Right lobe of liver (tissue), 4 donors: ENCODE measurements at regions not wholly inside any gene's neighbourhood (a gene's known extent, or its start where the extent isn't known, plus 50 kb on each side); places are given as distances from the start of the nearest gene placed in this dataset.

Experiments used
- POLR2A ChIP-seq: fragments of 450-650 bp; IDR thresholded peaks from one replicate; pipeline ENCODE4 v1.6.1; 2017; ENCODE audit warnings: antibody characterized with exemption, mild to moderate bottlenecking
- TF ChIP-seq, protein P1 (sequence below), 4 donors: fragments of 200-600 bp in 3 of 4; fragments of 450-650 bp in 1 of 4; IDR thresholded peaks; one replicate each; pipeline versions ENCODE4 v1.5.1 to v1.8.0; 2016 to 2022; ENCODE audit warnings: antibody characterized with exemption in 4 of 4, mild to moderate bottlenecking in 2 of 4
- donor health status: DM: no; HTN: no; CAD: no.
- donor health status: DM: no; HTN: no; CAD: no.
- donor health status: DM: no; HTN: yes; CAD: no.

DNA sequence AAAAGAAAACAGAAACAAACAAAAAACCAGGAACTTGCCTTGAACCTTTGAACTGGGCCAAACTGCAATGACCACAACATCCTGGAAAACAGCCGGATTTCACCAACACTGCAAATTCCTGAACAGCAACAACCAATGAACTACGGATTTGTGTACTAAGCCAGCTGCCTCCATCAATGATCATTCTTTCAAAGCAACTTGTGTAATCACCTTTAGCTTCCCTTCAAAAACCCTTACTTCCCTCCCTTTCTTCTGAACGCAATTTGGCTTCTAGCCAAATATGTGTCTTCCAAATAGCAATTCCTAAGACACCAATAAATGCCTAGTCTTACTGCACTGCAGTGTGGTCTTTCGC is 98.5 kb upstream of the FAM47C start:
- no peak for TF ChIP-seq POLR2A
- TF ChIP-seq, protein P1, sequence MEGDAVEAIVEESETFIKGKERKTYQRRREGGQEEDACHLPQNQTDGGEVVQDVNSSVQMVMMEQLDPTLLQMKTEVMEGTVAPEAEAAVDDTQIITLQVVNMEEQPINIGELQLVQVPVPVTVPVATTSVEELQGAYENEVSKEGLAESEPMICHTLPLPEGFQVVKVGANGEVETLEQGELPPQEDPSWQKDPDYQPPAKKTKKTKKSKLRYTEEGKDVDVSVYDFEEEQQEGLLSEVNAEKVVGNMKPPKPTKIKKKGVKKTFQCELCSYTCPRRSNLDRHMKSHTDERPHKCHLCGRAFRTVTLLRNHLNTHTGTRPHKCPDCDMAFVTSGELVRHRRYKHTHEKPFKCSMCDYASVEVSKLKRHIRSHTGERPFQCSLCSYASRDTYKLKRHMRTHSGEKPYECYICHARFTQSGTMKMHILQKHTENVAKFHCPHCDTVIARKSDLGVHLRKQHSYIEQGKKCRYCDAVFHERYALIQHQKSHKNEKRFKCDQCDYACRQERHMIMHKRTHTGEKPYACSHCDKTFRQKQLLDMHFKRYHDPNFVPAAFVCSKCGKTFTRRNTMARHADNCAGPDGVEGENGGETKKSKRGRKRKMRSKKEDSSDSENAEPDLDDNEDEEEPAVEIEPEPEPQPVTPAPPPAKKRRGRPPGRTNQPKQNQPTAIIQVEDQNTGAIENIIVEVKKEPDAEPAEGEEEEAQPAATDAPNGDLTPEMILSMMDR (IDR thresholded peaks at IDR 0.05), result no peak
